D721Med (cell line): ENCODE measurements at regions not wholly inside any gene's neighbourhood (a gene's known extent, or its start where the extent isn't known, plus 50 kb on each side); places are given as distances from the start of the nearest gene placed in this dataset.

Source experiments
- DNase-seq: peaks from one replicate; pipeline ENCODE4 v3.0.0; 2011; ENCODE audit warnings: low spot score; ENCODE audit not compliant: insufficient read length
- FAIRE-seq: peaks from 2 replicates; lab custom pipeline; 2011; peaks lifted over from hg19 to GRCh38; lab: Jason Lieb, UNC
- CTCF ChIP-seq: IDR thresholded peaks from 2 replicates; pipeline ENCODE4 v1.5.1; 2012; ENCODE audit warnings: mild to moderate bottlenecking, control low read depth; ENCODE audit not compliant: insufficient read depth; ENCODE audit errors: missing control alignments

- FAIRE-seq = no peak
- no peak for TF ChIP-seq CTCF
- no peak for DNase-seq
Observed at GRCh38 chr3:43192028-43192427, 86.1 kb upstream of the POMGNT2 start.

- DNase-seq (no peak), FAIRE-seq (no peak)
- no peak for TF ChIP-seq CTCF
Observed at GRCh38 chr3:43191116-43191515, 85.2 kb upstream of the POMGNT2 start.

- FAIRE-seq (no peak), DNase-seq (no peak)
- no peak for TF ChIP-seq CTCF
Observed at GRCh38 chr3:43190670-43191069, 84.8 kb upstream of the POMGNT2 start.

- no peak for TF ChIP-seq CTCF
- FAIRE-seq (no peak), DNase-seq (no peak)
Observed at GRCh38 chr3:43187836-43188479, 82.1 kb upstream of the POMGNT2 start.

GRCh38 chr3:43185983-43186314 is 80.1 kb upstream of the POMGNT2 start:
- DNase-seq = no peak
- FAIRE-seq = no peak
- TF ChIP-seq CTCF = no peak

- DNase-seq (no peak), FAIRE-seq (no peak)
- no peak for TF ChIP-seq CTCF
Observed at GRCh38 chr3:43185274-43185982, 79.5 kb upstream of the POMGNT2 start.

- no peak for DNase-seq
- TF ChIP-seq CTCF = no peak
Observed at GRCh38 chr3:43183456-43183855, 77.6 kb upstream of the POMGNT2 start.

More at GRCh38 chr3:43183456-43183855, 77.6 kb upstream of the POMGNT2 start:
- FAIRE-seq = no peak
